HEK293 (cell line): ENCODE measurements at regions not wholly inside any gene's neighbourhood (a gene's known extent, or its start where the extent isn't known, plus 50 kb on each side); places are given as distances from the start of the nearest gene placed in this dataset.

Source experiments
- CTCF ChIA-PET: fragments of 350-600 bp; formaldehyde crosslinking; extraction: SDS; loops from one replicate; lab custom pipeline; 2021; ENCODE audit warnings: antibody characterized with exemption; lab: Yijun Ruan, JAX
- POLR2A ChIA-PET: fragments of 300-600 bp; formaldehyde crosslinking; extraction: SDS; loops from one replicate; lab custom pipeline; 2020; ENCODE audit warnings: antibody characterized with exemption, inconsistent platforms; lab: Yijun Ruan, JAX
- H3K27ac ChIP-seq: fragments of 200-500 bp; sonication (Bioruptor generic); 2 replicates; pipeline ENCODE4 v1.5.1; 2014; ENCODE audit warnings: low read depth, low read length, control low read depth, inconsistent platforms; ENCODE audit errors: extremely low read depth
- H3K36me3 ChIP-seq, 2 experiments: fragments of 200-500 bp in 1 of 2; sonication (Bioruptor generic) in 1 of 2; 1 replicate in 1 of 2; 2 replicates in 1 of 2; pipeline ENCODE4 v1.5.1; 2014 to 2017; ENCODE audit warnings: inconsistent platforms in 2 of 2, low read length in 2 of 2; ENCODE audit not compliant: control insufficient read depth in 2 of 2, insufficient read depth in 1 of 2
- H3K4me1 ChIP-seq: fragments of 200-500 bp; sonication (Bioruptor generic); 2 replicates; pipeline ENCODE4 v1.5.1; 2014; ENCODE audit warnings: mild to moderate bottlenecking, low read length, inconsistent platforms; ENCODE audit not compliant: control insufficient read depth, insufficient read depth
- H3K4me3 ChIP-seq: 2 replicates; pipeline ENCODE4 v1.5.1; 2011; ENCODE audit warnings: low read depth, mild to moderate bottlenecking, control low read depth, low read length, moderate library complexity
- H3K9me3 ChIP-seq: fragments of 200-500 bp; sonication (Bioruptor generic); 2 replicates; pipeline ENCODE4 v1.5.1; 2014; ENCODE audit warnings: low read depth, low read length, inconsistent platforms; ENCODE audit not compliant: control insufficient read depth, insufficient read depth
- BCL6B ChIP-seq: fragments of 450-650 bp; formaldehyde crosslinking; IDR thresholded peaks from 2 replicates; pipeline ENCODE4 v1.5.1; 2017; ENCODE audit warnings: missing biosample characterization, missing genetic modification characterization
- KLF16 ChIP-seq: fragments of 450-650 bp; formaldehyde crosslinking; IDR thresholded peaks from 2 replicates; pipeline ENCODE4 v1.5.1; 2017; ENCODE audit warnings: missing biosample characterization, missing genetic modification characterization
- PRDM1 ChIP-seq: fragments of 450-650 bp; formaldehyde crosslinking; IDR thresholded peaks from 2 replicates; pipeline ENCODE4; 2016; ENCODE audit warnings: missing biosample characterization, missing genetic modification characterization
- PRDM10 ChIP-seq: fragments of 450-650 bp; formaldehyde crosslinking; IDR thresholded peaks from 2 replicates; pipeline ENCODE4 v1.5.1; 2016; ENCODE audit warnings: missing biosample characterization, missing genetic modification characterization
- REST ChIP-seq: fragments of 450-650 bp; formaldehyde crosslinking; IDR thresholded peaks from 2 replicates; pipeline ENCODE4 v1.5.1; 2016; ENCODE audit warnings: missing biosample characterization, missing genetic modification characterization
- SP2 ChIP-seq: fragments of 450-650 bp; formaldehyde crosslinking; IDR thresholded peaks from 2 replicates; pipeline ENCODE4 v1.5.1; 2016; ENCODE audit warnings: missing biosample characterization, missing genetic modification characterization
- ZBTB11 ChIP-seq: fragments of 450-650 bp; formaldehyde crosslinking; conservative IDR thresholded peaks from 2 replicates; pipeline ENCODE4 v1.5.1; 2016; ENCODE audit warnings: low read depth, missing biosample characterization, missing genetic modification characterization
- ZNF10 ChIP-seq: fragments of 450-650 bp; formaldehyde crosslinking; IDR thresholded peaks from 2 replicates; pipeline ENCODE4 v1.5.1; 2017; ENCODE audit warnings: missing biosample characterization, missing genetic modification characterization
- ZNF132 ChIP-seq: fragments of 450-650 bp; formaldehyde crosslinking; IDR thresholded peaks from 2 replicates; pipeline ENCODE4 v1.5.1; 2017; ENCODE audit warnings: missing biosample characterization, missing genetic modification characterization, borderline replicate concordance
- ZNF157 ChIP-seq: fragments of 450-650 bp; formaldehyde crosslinking; IDR thresholded peaks from 2 replicates; pipeline ENCODE4 v1.5.1; 2016; ENCODE audit warnings: missing biosample characterization, missing genetic modification characterization
- ZNF19 ChIP-seq: fragments of 450-650 bp; formaldehyde crosslinking; IDR thresholded peaks from 2 replicates; pipeline ENCODE4; 2016; ENCODE audit warnings: missing biosample characterization, missing genetic modification characterization, low read depth
- ZNF214 ChIP-seq: fragments of 450-650 bp; formaldehyde crosslinking; IDR thresholded peaks from 2 replicates; pipeline ENCODE4 v1.5.1; 2017; ENCODE audit warnings: missing biosample characterization, mild to moderate bottlenecking, missing genetic modification characterization, borderline replicate concordance
- ZNF37A ChIP-seq: fragments of 450-650 bp; IDR thresholded peaks from 2 replicates; pipeline ENCODE4 v1.5.1; 2018; ENCODE audit warnings: missing biosample characterization, missing genetic modification characterization
- ZNF521 ChIP-seq: fragments of 450-650 bp; formaldehyde crosslinking; IDR thresholded peaks from 2 replicates; pipeline ENCODE4 v1.5.1; 2017; ENCODE audit warnings: missing biosample characterization, mild to moderate bottlenecking, missing genetic modification characterization
- ZNF530 ChIP-seq: fragments of 450-650 bp; formaldehyde crosslinking; IDR thresholded peaks from 2 replicates; pipeline ENCODE4 v1.5.1; 2016; ENCODE audit warnings: low read depth, missing biosample characterization, missing genetic modification characterization
- ZNF558 ChIP-seq: fragments of 450-650 bp; formaldehyde crosslinking; IDR thresholded peaks from 2 replicates; pipeline ENCODE4 v1.5.1; 2016; ENCODE audit warnings: missing biosample characterization, missing genetic modification characterization
- ZNF610 ChIP-seq: fragments of 450-650 bp; formaldehyde crosslinking; IDR thresholded peaks from 2 replicates; pipeline ENCODE4 v1.5.1; 2016; ENCODE audit warnings: missing biosample characterization, missing genetic modification characterization, borderline replicate concordance
- ZNF677 ChIP-seq: fragments of 450-650 bp; IDR thresholded peaks from 2 replicates; pipeline ENCODE4 v1.5.0; 2018; ENCODE audit warnings: missing biosample characterization, mild to moderate bottlenecking, missing genetic modification characterization, moderate library complexity
- ZNF692 ChIP-seq: fragments of 450-650 bp; formaldehyde crosslinking; IDR thresholded peaks from 2 replicates; pipeline ENCODE4 v1.5.1; 2016; ENCODE audit warnings: missing biosample characterization, missing genetic modification characterization
- ZNF707 ChIP-seq: fragments of 450-650 bp; formaldehyde crosslinking; IDR thresholded peaks from 2 replicates; pipeline ENCODE4 v1.5.1; 2016; ENCODE audit warnings: missing biosample characterization, missing genetic modification characterization
- ZNF791 ChIP-seq: fragments of 450-650 bp; formaldehyde crosslinking; IDR thresholded peaks from 2 replicates; pipeline ENCODE4 v1.5.1; 2016; ENCODE audit warnings: missing biosample characterization, missing genetic modification characterization
- ZSCAN30 ChIP-seq: fragments of 450-650 bp; IDR thresholded peaks from 2 replicates; pipeline ENCODE4 v1.5.1; 2018; ENCODE audit warnings: missing biosample characterization, mild to moderate bottlenecking, missing genetic modification characterization, moderate library complexity
- ZSCAN5A ChIP-seq: fragments of 450-650 bp; formaldehyde crosslinking; IDR thresholded peaks from 2 replicates; pipeline ENCODE4 v1.5.1; 2016; ENCODE audit warnings: missing biosample characterization, missing genetic modification characterization

GRCh38 chr7:33845991-33846509, 59.3 kb upstream of the BMPER start (continued):
- no peak for TF ChIP-seq ZNF558 (tag by site-specific recombination)
- no peak for TF ChIP-seq ZSCAN5A (tag by site-specific recombination)
- TF ChIP-seq ZNF610 (tag by site-specific recombination): no peak
- no peak for TF ChIP-seq ZBTB11 (tag by site-specific recombination)
- TF ChIP-seq ZNF19: no peak
- no peak for TF ChIP-seq ZNF214 (tag by site-specific recombination)
- no peak for TF ChIP-seq ZNF10 (tag by site-specific recombination)
- TF ChIP-seq KLF16 (tag by site-specific recombination): no peak
- no peak for TF ChIP-seq REST (tag by site-specific recombination)
- TF ChIP-seq ZNF521 (tag by site-specific recombination): no peak

GRCh38 chr7:33849004-33849403, 56.3 kb upstream of the BMPER start:
- H3K27ac ChIP-seq: no peak overlapping the region
- TF ChIP-seq ZNF677 (tag by site-specific recombination) (no peak), ZNF37A (no peak), ZNF791 (tag by site-specific recombination) (no peak), SP2 (tag by site-specific recombination) (no peak), BCL6B (tag by site-specific recombination) (no peak), ZNF157 (tag by site-specific recombination) (no peak), ZNF707 (tag by site-specific recombination) (no peak), ZNF530 (tag by site-specific recombination) (no peak), ZSCAN30 (tag by site-specific recombination) (no peak), ZNF692 (no peak), PRDM10 (tag by site-specific recombination) (no peak), ZNF132 (tag by site-specific recombination) (no peak), PRDM1 (tag by site-specific recombination) (no peak)

More at GRCh38 chr7:33849004-33849403, 56.3 kb upstream of the BMPER start:
- no peaks in the 10 kb centered on the region for H3K9me3 ChIP-seq
- ChIA-PET CTCF (interaction anchor here (0.5 to 0.8 kb wide), 3 partner anchors 39 to 134 kb away, joined by 3 read pairs; no protein-coding TSS in a partner anchor), POLR2A (no interaction called here)
- H3K36me3 ChIP-seq: no peaks in the 10 kb centered on the region
- no peak overlapping the region for H3K4me3 ChIP-seq
- no peaks in the 10 kb centered on the region for H3K4me1 ChIP-seq
